ENCODE measurements at regions not wholly inside any gene's neighbourhood (a gene's known extent, or its start where the extent isn't known, plus 50 kb on each side); places are given as distances from the start of the nearest gene placed in this dataset.
A peak's percentile ranks its signal among the peaks of the same experiment; 100 is the strongest.
"Not testable (repeated sequence)": the region's sequence is repeated elsewhere in the genome, so short reads cannot be mapped to it uniquely, and the experiment has no call there.

DNA sequence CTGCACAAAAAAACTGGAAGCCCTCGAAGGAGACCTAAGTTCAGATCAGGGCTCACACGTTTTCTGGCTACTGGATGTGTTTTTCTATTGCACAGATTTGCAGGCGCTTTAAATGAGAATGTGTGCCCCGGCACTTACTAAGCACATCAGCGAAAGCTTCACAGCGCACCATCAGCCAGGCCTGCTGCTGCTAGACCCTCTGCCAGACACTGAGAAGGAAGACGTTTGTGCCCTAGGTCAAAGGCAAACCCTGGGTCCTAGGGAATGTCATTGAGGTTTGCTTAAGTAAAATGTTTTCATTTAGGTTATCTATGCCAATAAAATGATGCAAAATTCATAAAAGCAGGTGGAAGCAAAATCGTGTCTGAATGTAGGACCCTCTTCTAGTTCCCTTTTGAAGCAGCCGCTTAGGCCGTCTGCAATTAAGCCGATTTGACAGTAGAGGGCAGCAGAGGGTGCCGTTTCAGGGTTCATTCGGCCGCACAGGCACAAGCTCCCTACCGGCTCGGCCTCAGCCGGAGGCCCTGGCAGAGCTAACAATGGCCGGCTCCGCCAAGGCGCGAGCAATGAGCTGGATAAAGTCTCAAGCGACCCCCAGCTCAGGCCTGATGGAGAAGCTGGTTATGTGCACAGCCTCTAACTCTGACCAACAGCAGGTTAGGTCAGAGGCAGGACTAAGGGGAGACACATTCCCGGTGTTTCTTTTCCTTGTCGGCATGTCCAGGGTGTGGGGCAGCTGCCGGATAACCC is 107.2 kb upstream of the FOXA2 start:
- Histone ChIP-seq H3K4me1 (ENCODE audit: insufficient read depth, insufficient read length) (no peaks in the 10 kb centered on the region), H3K36me3 (ENCODE audit: insufficient read depth, insufficient read length, low read length) (no peaks in the 10 kb centered on the region), H3K9ac (ENCODE audit: insufficient read length, low read depth) (peak overlapping the region; percentile 64), H3K9me3 (ENCODE audit: insufficient read depth, low read length) (peaks cover 8% of the 10 kb centered on the region; the same call in 1 of the 2 replicates), H3K4me3 (ENCODE audit: insufficient read length, low read depth) (no peak overlapping the region), H3K27me3 (ENCODE audit: insufficient read depth, insufficient read length) (peaks cover 5% of the 10 kb centered on the region)
- DNase-seq (ENCODE audit: low read depth, low spot score) = peak; percentile 46
- TF ChIP-seq SUZ12 (IDR thresholded peaks at IDR 0.05; ENCODE audit: extremely low read depth, insufficient read depth, insufficient read length) (no peak), YY1 (IDR thresholded peaks at IDR 0.05; ENCODE audit: insufficient read depth, insufficient read length) (no peak), ZNF274 (IDR thresholded peaks at IDR 0.05; ENCODE audit: low read depth, low read length) (no peak)

- no peak for TF ChIP-seq YY1 (IDR thresholded peaks at IDR 0.05; ENCODE audit: insufficient read depth, insufficient read length)
- no peak for TF ChIP-seq ZNF274 (IDR thresholded peaks at IDR 0.05; ENCODE audit: low read depth, low read length)
- no peak for TF ChIP-seq SUZ12 (IDR thresholded peaks at IDR 0.05; ENCODE audit: extremely low read depth, insufficient read depth, insufficient read length)
- DNase-seq (ENCODE audit: low read depth, low spot score) = no peak
- H3K27me3 ChIP-seq (ENCODE audit: insufficient read depth, insufficient read length) = peaks cover 5% of the 10 kb centered on the region
- no peaks in the 10 kb centered on the region for H3K36me3 ChIP-seq (ENCODE audit: insufficient read depth, insufficient read length, low read length)
- H3K9ac ChIP-seq (ENCODE audit: insufficient read length, low read depth) = peak overlapping the region; percentile 64
- H3K4me1 ChIP-seq (ENCODE audit: insufficient read depth, insufficient read length) = no peaks in the 10 kb centered on the region
- no peak overlapping the region for H3K4me3 ChIP-seq (ENCODE audit: insufficient read length, low read depth)
- peaks cover 8% of the 10 kb centered on the region; the same call in 1 of the 2 replicates for H3K9me3 ChIP-seq (ENCODE audit: insufficient read depth, low read length)
Observed at GRCh38 chr20:22692119-22692475, 107.7 kb upstream of the FOXA2 start.

DNA sequence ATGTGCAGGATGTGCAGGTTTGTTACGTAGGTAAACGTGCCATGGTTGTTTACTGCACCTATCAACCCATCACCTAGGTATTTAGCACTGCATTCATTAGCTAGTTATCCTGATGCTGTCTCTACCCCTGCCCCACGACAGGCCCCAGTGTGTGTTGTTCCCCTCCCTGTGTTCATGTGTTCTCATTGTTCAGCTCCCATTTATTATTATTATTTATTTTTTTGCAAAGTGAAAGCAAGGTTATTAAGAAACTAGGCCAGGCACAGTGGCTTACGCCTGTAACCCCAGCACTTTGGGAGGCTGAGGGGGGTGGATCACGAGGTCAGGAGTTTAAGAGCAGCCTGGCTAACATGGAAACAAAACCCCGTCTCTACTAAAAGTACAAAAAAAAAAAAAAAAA is 108.2 kb upstream of the FOXA2 start:
- not testable (repeated sequence) for H3K27me3 ChIP-seq (ENCODE audit: insufficient read depth, insufficient read length); H3K9me3 ChIP-seq (ENCODE audit: insufficient read depth, low read length); H3K4me3 ChIP-seq (ENCODE audit: insufficient read length, low read depth); H3K36me3 ChIP-seq (ENCODE audit: insufficient read depth, insufficient read length, low read length); H3K9ac ChIP-seq (ENCODE audit: insufficient read length, low read depth); DNase-seq (ENCODE audit: low read depth, low spot score); H3K4me1 ChIP-seq (ENCODE audit: insufficient read depth, insufficient read length)

GRCh38 chr20:22696759-22697158 is 112.4 kb upstream of the FOXA2 start:
- TF ChIP-seq SUZ12 (IDR thresholded peaks at IDR 0.05; ENCODE audit: extremely low read depth, insufficient read depth, insufficient read length) (no peak), ZNF274 (IDR thresholded peaks at IDR 0.05; ENCODE audit: low read depth, low read length) (no peak), YY1 (IDR thresholded peaks at IDR 0.05; ENCODE audit: insufficient read depth, insufficient read length) (no peak)
- no peaks in the 10 kb centered on the region for H3K9me3 ChIP-seq (ENCODE audit: insufficient read depth, low read length)
- DNase-seq (ENCODE audit: low read depth, low spot score) = no peak
- H3K27me3 ChIP-seq (ENCODE audit: insufficient read depth, insufficient read length) = peaks cover 5% of the 10 kb centered on the region
- no peak overlapping the region for H3K4me3 ChIP-seq (ENCODE audit: insufficient read length, low read depth)
- no peaks in the 10 kb centered on the region for H3K4me1 ChIP-seq (ENCODE audit: insufficient read depth, insufficient read length)
- no peaks in the 10 kb centered on the region for H3K36me3 ChIP-seq (ENCODE audit: insufficient read depth, insufficient read length, low read length)
- no peak overlapping the region for H3K9ac ChIP-seq (ENCODE audit: insufficient read length, low read depth)

- TF ChIP-seq SUZ12 (IDR thresholded peaks at IDR 0.05; ENCODE audit: extremely low read depth, insufficient read depth, insufficient read length) (no peak), YY1 (IDR thresholded peaks at IDR 0.05; ENCODE audit: insufficient read depth, insufficient read length) (no peak), ZNF274 (IDR thresholded peaks at IDR 0.05; ENCODE audit: low read depth, low read length) (no peak)
- no peak overlapping the region for H3K4me3 ChIP-seq (ENCODE audit: insufficient read length, low read depth)
- H3K36me3 ChIP-seq (ENCODE audit: insufficient read depth, insufficient read length, low read length) = no peaks in the 10 kb centered on the region
- H3K9ac ChIP-seq (ENCODE audit: insufficient read length, low read depth) = no peak overlapping the region
- H3K9me3 ChIP-seq (ENCODE audit: insufficient read depth, low read length) = no peaks in the 10 kb centered on the region
- no peaks in the 10 kb centered on the region for H3K4me1 ChIP-seq (ENCODE audit: insufficient read depth, insufficient read length)
- H3K27me3 ChIP-seq (ENCODE audit: insufficient read depth, insufficient read length) = no peaks in the 10 kb centered on the region
- DNase-seq (ENCODE audit: low read depth, low spot score) = no peak
Observed at GRCh38 chr20:22698259-22698842, 114.0 kb upstream of the FOXA2 start.

- DNase-seq (ENCODE audit: low read depth, low spot score) = no peak
- no peak for TF ChIP-seq SUZ12 (IDR thresholded peaks at IDR 0.05; ENCODE audit: extremely low read depth, insufficient read depth, insufficient read length)
- TF ChIP-seq YY1 (IDR thresholded peaks at IDR 0.05; ENCODE audit: insufficient read depth, insufficient read length) = no peak
- no peak for TF ChIP-seq ZNF274 (IDR thresholded peaks at IDR 0.05; ENCODE audit: low read depth, low read length)
- H3K36me3 ChIP-seq (ENCODE audit: insufficient read depth, insufficient read length, low read length) = no peaks in the 10 kb centered on the region
- no peaks in the 10 kb centered on the region for H3K27me3 ChIP-seq (ENCODE audit: insufficient read depth, insufficient read length)
- no peak overlapping the region for H3K4me3 ChIP-seq (ENCODE audit: insufficient read length, low read depth)
- no peak overlapping the region for H3K9ac ChIP-seq (ENCODE audit: insufficient read length, low read depth)
- no peaks in the 10 kb centered on the region for H3K9me3 ChIP-seq (ENCODE audit: insufficient read depth, low read length)
- H3K4me1 ChIP-seq (ENCODE audit: insufficient read depth, insufficient read length) = no peaks in the 10 kb centered on the region
Observed at GRCh38 chr20:22699396-22699795, 115.0 kb upstream of the FOXA2 start.

- Histone ChIP-seq H3K4me3 (ENCODE audit: insufficient read length, low read depth) (no peak overlapping the region), H3K9me3 (ENCODE audit: insufficient read depth, low read length) (no peaks in the 10 kb centered on the region), H3K4me1 (ENCODE audit: insufficient read depth, insufficient read length) (no peaks in the 10 kb centered on the region), H3K9ac (ENCODE audit: insufficient read length, low read depth) (no peak overlapping the region), H3K36me3 (ENCODE audit: insufficient read depth, insufficient read length, low read length) (no peaks in the 10 kb centered on the region), H3K27me3 (ENCODE audit: insufficient read depth, insufficient read length) (no peaks in the 10 kb centered on the region)
- no peak for DNase-seq (ENCODE audit: low read depth, low spot score)
- no peak for TF ChIP-seq YY1 (IDR thresholded peaks at IDR 0.05; ENCODE audit: insufficient read depth, insufficient read length)
- no peak for TF ChIP-seq ZNF274 (IDR thresholded peaks at IDR 0.05; ENCODE audit: low read depth, low read length)
- TF ChIP-seq SUZ12 (IDR thresholded peaks at IDR 0.05; ENCODE audit: extremely low read depth, insufficient read depth, insufficient read length) = no peak
Observed at GRCh38 chr20:22700367-22700766, 116.0 kb upstream of the FOXA2 start.
